CD4-positive, alpha-beta memory T cell (primary cell): ENCODE measurements at regions not wholly inside any gene's neighbourhood (a gene's known extent, or its start where the extent isn't known, plus 50 kb on each side); places are given as distances from the start of the nearest gene placed in this dataset.

Experiments used
- CTCF ChIA-PET: fragments of 350-600 bp; sonication (Branson Sonifier 250); formaldehyde crosslinking; loops from one replicate; lab custom pipeline; 2021; ENCODE audit warnings: inconsistent platforms; ENCODE audit not compliant: partially characterized antibody; lab: Charles Lee
- POLR2A ChIA-PET: fragments of 350-600 bp; sonication (Branson Sonifier 250); formaldehyde crosslinking; loops from one replicate; lab custom pipeline; 2021; ENCODE audit not compliant: partially characterized antibody; lab: Charles Lee
- DNase-seq, 5 donors: peaks; one replicate each; pipeline versions ENCODE4 v3.0.0 to v3.0.0-alpha.2; 2020 to 2022; ENCODE audit warnings: mixed read lengths in 1 of 5
- H3K27ac ChIP-seq: one replicate; pipeline ENCODE4 v1.7.0; 2013; ENCODE audit warnings: low read depth, low read length
- H3K27me3 ChIP-seq: 2 replicates; pipeline ENCODE4 v1.7.0; 2013; ENCODE audit warnings: mild to moderate bottlenecking, low read length, moderate library complexity; ENCODE audit not compliant: insufficient read depth
- H3K36me3 ChIP-seq: 2 replicates; pipeline ENCODE4 v1.7.0; 2013; ENCODE audit warnings: mild to moderate bottlenecking, low read length, moderate library complexity; ENCODE audit not compliant: insufficient read depth
- H3K4me1 ChIP-seq: 2 replicates; pipeline ENCODE4 v1.7.0; 2013; ENCODE audit warnings: mild to moderate bottlenecking, low read length, moderate library complexity; ENCODE audit not compliant: insufficient read depth
- H3K4me3 ChIP-seq, 2 donors: one replicate each; pipeline ENCODE4 v1.7.0; 2013; ENCODE audit warnings: low read length in 2 of 2, mild to moderate bottlenecking in 1 of 2
- H3K9me3 ChIP-seq, 2 donors: one replicate each; pipeline ENCODE4 v1.7.0; 2013; ENCODE audit warnings: low read length in 2 of 2, control low read depth in 1 of 2; ENCODE audit not compliant: control insufficient read depth in 1 of 2
- H3K27ac Mint-ChIP-seq, 7 donors: one replicate each; pipeline ENCODE4 v1.8.0; 2020 to 2021; ENCODE audit warnings: mixed read lengths in 7 of 7, mild to moderate bottlenecking in 6 of 7, inconsistent platforms in 3 of 7, moderate library complexity in 3 of 7
- H3K27me3 Mint-ChIP-seq, 2 donors: one replicate each; pipeline ENCODE4 v1.8.0; 2020 to 2021; ENCODE audit warnings: mixed read lengths in 2 of 2
- H3K36me3 Mint-ChIP-seq, 2 donors: one replicate each; pipeline ENCODE4 v1.8.0; 2020 to 2021; ENCODE audit warnings: mixed read lengths in 2 of 2, inconsistent platforms in 1 of 2, mild to moderate bottlenecking in 1 of 2
- H3K4me1 Mint-ChIP-seq, 4 donors: one replicate each; pipeline ENCODE4 v1.8.0; 2020 to 2021; ENCODE audit warnings: mixed read lengths in 4 of 4, mild to moderate bottlenecking in 1 of 4
- H3K4me3 Mint-ChIP-seq, 8 donors: one replicate each; pipeline ENCODE4 v1.8.0; 2020 to 2021; ENCODE audit warnings: mixed read lengths in 8 of 8, mild to moderate bottlenecking in 7 of 8, moderate library complexity in 6 of 8, inconsistent platforms in 3 of 8
- H3K9me3 Mint-ChIP-seq, 8 donors: one replicate each; pipeline ENCODE4 v1.8.0; 2020 to 2021; ENCODE audit warnings: mixed read lengths in 8 of 8, mild to moderate bottlenecking in 5 of 8, inconsistent platforms in 3 of 8, moderate library complexity in 1 of 8
- intact Hi-C: fragments of 100-400 bp; cut with micrococcal nuclease; formaldehyde crosslinking; loops from one replicate; pipeline ENCODE4 v1.15.1; 2023

- no peaks in the 10 kb centered on the region for H3K4me1 Mint-ChIP-seq
- H3K27me3 ChIP-seq: no peaks in the 10 kb centered on the region
- H3K27me3 Mint-ChIP-seq: peaks cover 2 to 8% of the 10 kb centered on the region in 2 donors
- no peaks in the 10 kb centered on the region for H3K36me3 Mint-ChIP-seq
- H3K4me1 ChIP-seq: no peaks in the 10 kb centered on the region
- H3K27ac ChIP-seq: no peak overlapping the region
- H3K9me3 ChIP-seq: no peaks in the 10 kb centered on the region
- H3K4me3 Mint-ChIP-seq: no peak overlapping the region
- DNase-seq: no peak
- CTCF ChIA-PET: no interaction called here
- POLR2A ChIA-PET: no interaction called here
- no peaks in the 10 kb centered on the region for H3K36me3 ChIP-seq
- no peak overlapping the region for H3K4me3 ChIP-seq
- peaks cover 0 to 2% (median 0%) of the 10 kb centered on the region in 8 donors for H3K9me3 Mint-ChIP-seq
- intact Hi-C loops: no loop called here
- no peak overlapping the region for H3K27ac Mint-ChIP-seq
These were observed 237.6 kb upstream of the UBE2E3 start for GRCh38 chr2:180742801-180743200.

- DNase-seq: no peak
- intact Hi-C loops: no loop called here
- Mint-ChIP-seq H3K36me3 (no peaks in the 10 kb centered on the region), H3K9me3 (no peaks in the 10 kb centered on the region), H3K27me3 (peaks cover 2 to 3% of the 10 kb centered on the region in 2 donors), H3K27ac (no peak overlapping the region), H3K4me3 (no peak overlapping the region), H3K4me1 (no peaks in the 10 kb centered on the region)
- H3K4me1 ChIP-seq: no peaks in the 10 kb centered on the region
- no peaks in the 10 kb centered on the region for H3K27me3 ChIP-seq
- H3K9me3 ChIP-seq: no peaks in the 10 kb centered on the region
- ChIA-PET POLR2A (no interaction called here), CTCF (no interaction called here)
- no peaks in the 10 kb centered on the region for H3K36me3 ChIP-seq
- H3K4me3 ChIP-seq: no peak overlapping the region
- no peak overlapping the region for H3K27ac ChIP-seq
These were observed 241.3 kb upstream of the UBE2E3 start for GRCh38 chr2:180739070-180739469.

- no peaks in the 10 kb centered on the region for H3K4me1 Mint-ChIP-seq
- intact Hi-C loops: no loop called here
- H3K4me3 Mint-ChIP-seq: no peak overlapping the region
- H3K27me3 Mint-ChIP-seq: peaks cover 0 to 1% of the 10 kb centered on the region in 2 donors
- H3K4me3 ChIP-seq: no peak overlapping the region
- H3K9me3 ChIP-seq: no peaks in the 10 kb centered on the region
- H3K36me3 ChIP-seq: no peaks in the 10 kb centered on the region
- ChIA-PET CTCF (no interaction called here), POLR2A (no interaction called here)
- H3K36me3 Mint-ChIP-seq: no peaks in the 10 kb centered on the region
- H3K4me1 ChIP-seq: no peaks in the 10 kb centered on the region
- no peaks in the 10 kb centered on the region for H3K9me3 Mint-ChIP-seq
- no peak for DNase-seq
- no peaks in the 10 kb centered on the region for H3K27me3 ChIP-seq
- H3K27ac Mint-ChIP-seq: no peak overlapping the region
- no peak overlapping the region for H3K27ac ChIP-seq
These were observed 244.6 kb upstream of the UBE2E3 start for GRCh38 chr2:180735799-180736198.

- Histone ChIP-seq H3K9me3 (no peaks in the 10 kb centered on the region), H3K27me3 (no peaks in the 10 kb centered on the region), H3K36me3 (no peaks in the 10 kb centered on the region), H3K4me1 (no peaks in the 10 kb centered on the region), H3K4me3 (no peak overlapping the region), H3K27ac (no peak overlapping the region)
- Mint-ChIP-seq H3K9me3 (no peaks in the 10 kb centered on the region), H3K27me3 (peaks cover 0 to 1% of the 10 kb centered on the region in 2 donors), H3K36me3 (no peaks in the 10 kb centered on the region), H3K4me3 (no peak overlapping the region), H3K27ac (no peak overlapping the region), H3K4me1 (no peaks in the 10 kb centered on the region)
- intact Hi-C loops: no loop called here
- CTCF ChIA-PET: interaction anchor here (1.0 kb wide), 1 partner anchor 9 kb away, joined by 3 read pairs; no protein-coding TSS in a partner anchor
- POLR2A ChIA-PET: no interaction called here
- no peak for DNase-seq
These were observed 246.0 kb upstream of the UBE2E3 start for GRCh38 chr2:180734382-180734781.

- intact Hi-C loops: no loop called here
- H3K4me1 Mint-ChIP-seq: no peaks in the 10 kb centered on the region
- H3K4me3 Mint-ChIP-seq: no peak overlapping the region
- CTCF ChIA-PET: no interaction called here
- no peaks in the 10 kb centered on the region for H3K36me3 Mint-ChIP-seq
- Histone ChIP-seq H3K4me3 (no peak overlapping the region), H3K27me3 (no peaks in the 10 kb centered on the region), H3K27ac (no peak overlapping the region), H3K4me1 (no peaks in the 10 kb centered on the region), H3K36me3 (no peaks in the 10 kb centered on the region), H3K9me3 (no peaks in the 10 kb centered on the region)
- H3K27me3 Mint-ChIP-seq: peaks cover 1 to 2% of the 10 kb centered on the region in 2 donors
- H3K27ac Mint-ChIP-seq: no peak overlapping the region
- POLR2A ChIA-PET: no interaction called here
- DNase-seq: no peak
- H3K9me3 Mint-ChIP-seq: no peaks in the 10 kb centered on the region
These were observed 247.1 kb upstream of the UBE2E3 start for GRCh38 chr2:180733330-180733729.

GRCh38 chr2:180732337-180732736 lies 248.1 kb upstream of the UBE2E3 start:
- peaks cover 1 to 4% of the 10 kb centered on the region in 2 donors for H3K27me3 Mint-ChIP-seq
- intact Hi-C loops: no loop called here
- CTCF ChIA-PET: no interaction called here

GRCh38 chr2:180730976-180731375 lies 249.4 kb upstream of the UBE2E3 start:
- Mint-ChIP-seq H3K27me3 (peaks cover 1 to 5% of the 10 kb centered on the region in 2 donors), H3K9me3 (peaks cover 0 to 3% (median 0%) of the 10 kb centered on the region in 8 donors), H3K36me3 (no peaks in the 10 kb centered on the region), H3K4me1 (no peaks in the 10 kb centered on the region), H3K27ac (no peak overlapping the region), H3K4me3 (no peak overlapping the region)
- ChIA-PET CTCF (no interaction called here), POLR2A (no interaction called here)
- no peak for DNase-seq
- no peaks in the 10 kb centered on the region for H3K4me1 ChIP-seq
- H3K9me3 ChIP-seq: no peaks in the 10 kb centered on the region
- H3K27ac ChIP-seq: no peak overlapping the region
- no peak overlapping the region for H3K4me3 ChIP-seq
- no peaks in the 10 kb centered on the region for H3K27me3 ChIP-seq
- intact Hi-C loops: no loop called here
- H3K36me3 ChIP-seq: no peaks in the 10 kb centered on the region

More at GRCh38 chr2:180732337-180732736, 248.1 kb upstream of the UBE2E3 start:
- H3K36me3 ChIP-seq: no peaks in the 10 kb centered on the region
- no peak for DNase-seq
- H3K27ac ChIP-seq: no peak overlapping the region
- H3K4me3 ChIP-seq: no peak overlapping the region
- H3K9me3 ChIP-seq: no peaks in the 10 kb centered on the region
- Mint-ChIP-seq H3K4me3 (no peak overlapping the region), H3K36me3 (no peaks in the 10 kb centered on the region), H3K27ac (no peak overlapping the region), H3K4me1 (no peaks in the 10 kb centered on the region), H3K9me3 (peaks cover 0 to 3% (median 0%) of the 10 kb centered on the region in 8 donors)
- H3K4me1 ChIP-seq: no peaks in the 10 kb centered on the region
- H3K27me3 ChIP-seq: no peaks in the 10 kb centered on the region
- POLR2A ChIA-PET: no interaction called here
